H9 (cell line): ENCODE measurements at regions not wholly inside any gene's neighbourhood (a gene's known extent, or its start where the extent isn't known, plus 50 kb on each side); places are given as distances from the start of the nearest gene placed in this dataset.
A peak's percentile ranks its signal among the peaks of the same experiment; 100 is the strongest.

ENCODE experiments used
- DNase-seq: peaks from one replicate; pipeline ENCODE4 v3.0.0-alpha.2; 2017
- H2AFZ ChIP-seq: one replicate; pipeline ENCODE4 v1.6.1; 2013; ENCODE audit warnings: mild to moderate bottlenecking, low read length, control low read depth, moderate library complexity
- H2AK5ac ChIP-seq: 2 replicates; pipeline ENCODE4 v1.6.1; 2013; ENCODE audit warnings: low read length, control low read depth, mixed read lengths; ENCODE audit not compliant: insufficient read length
- H2BK120ac ChIP-seq: one replicate; pipeline ENCODE4 v1.6.1; 2013; ENCODE audit warnings: low read depth, mild to moderate bottlenecking, low read length, control low read depth, inconsistent platforms; ENCODE audit not compliant: poor library complexity, severe bottlenecking
- H2BK12ac ChIP-seq: 2 replicates; pipeline ENCODE4 v1.6.1; 2013; ENCODE audit warnings: low read length, control low read depth, mixed read lengths, low read depth; ENCODE audit not compliant: insufficient read length
- H2BK15ac ChIP-seq: 2 replicates; pipeline ENCODE4 v1.6.1; 2013; ENCODE audit warnings: low read depth, low read length, control low read depth
- H2BK20ac ChIP-seq: one replicate; pipeline ENCODE4 v1.6.1; 2013; ENCODE audit warnings: low read depth, mild to moderate bottlenecking, low read length, control low read depth, inconsistent platforms; ENCODE audit not compliant: poor library complexity, severe bottlenecking
- H2BK5ac ChIP-seq: 2 replicates; pipeline ENCODE4 v1.6.1; 2013; ENCODE audit warnings: low read length, control low read depth, mixed read lengths; ENCODE audit not compliant: insufficient read length
- H3K14ac ChIP-seq: 2 replicates; pipeline ENCODE4 v1.6.1; 2013; ENCODE audit warnings: low read length, control low read depth; ENCODE audit not compliant: insufficient read depth
- H3K18ac ChIP-seq: 2 replicates; pipeline ENCODE4 v1.6.1; 2013; ENCODE audit warnings: low read depth, mild to moderate bottlenecking, mixed read lengths, low read length, control low read depth; ENCODE audit not compliant: insufficient read length
- H3K23ac ChIP-seq: 2 replicates; pipeline ENCODE4 v1.6.1; 2013; ENCODE audit warnings: low read length, control low read depth, mixed read lengths, low read depth; ENCODE audit not compliant: insufficient read length
- H3K23me2 ChIP-seq: 2 replicates; pipeline ENCODE4 v1.6.1; 2013; ENCODE audit warnings: low read depth, mild to moderate bottlenecking, mixed read lengths, low read length, control low read depth; ENCODE audit not compliant: insufficient read length, poor library complexity, severe bottlenecking
- H3K27ac ChIP-seq: 2 replicates; pipeline ENCODE4 v1.5.1; 2013; ENCODE audit warnings: low read length, control low read depth, mixed read lengths, low read depth; ENCODE audit not compliant: insufficient read length
- H3K27me3 ChIP-seq: 2 replicates; pipeline ENCODE4 v1.6.1; 2013; ENCODE audit warnings: low read length, control low read depth, inconsistent platforms; ENCODE audit not compliant: insufficient read depth
- H3K4ac ChIP-seq: 2 replicates; pipeline ENCODE4 v1.6.1; 2013; ENCODE audit warnings: low read depth, mild to moderate bottlenecking, control low read depth, inconsistent platforms, low read length, moderate library complexity
- H3K4me1 ChIP-seq: 2 replicates; pipeline ENCODE4 v1.6.1; 2013; ENCODE audit warnings: low read length, control low read depth, inconsistent platforms; ENCODE audit not compliant: insufficient read depth
- H3K4me2 ChIP-seq: 2 replicates; pipeline ENCODE4 v1.6.1; 2013; ENCODE audit warnings: low read length, control low read depth, mixed read lengths; ENCODE audit not compliant: insufficient read length, insufficient read depth
- H3K56ac ChIP-seq: 2 replicates; pipeline ENCODE4 v1.6.1; 2013; ENCODE audit warnings: low read depth, mild to moderate bottlenecking, mixed read lengths, low read length, control low read depth; ENCODE audit not compliant: insufficient read length
- H3K79me1 ChIP-seq: 2 replicates; pipeline ENCODE4 v1.6.1; 2013; ENCODE audit warnings: low read depth, mild to moderate bottlenecking, moderate library complexity, low read length, control low read depth, inconsistent platforms; ENCODE audit not compliant: insufficient read depth, poor library complexity, severe bottlenecking
- H3K79me2 ChIP-seq: 2 replicates; pipeline ENCODE4 v1.6.1; 2013; ENCODE audit warnings: low read length, control low read depth, inconsistent platforms; ENCODE audit not compliant: insufficient read depth
- H3K9ac ChIP-seq: 2 replicates; pipeline ENCODE4 v1.6.1; 2013; ENCODE audit warnings: low read length, control low read depth, mixed read lengths; ENCODE audit not compliant: insufficient read length; ENCODE audit errors: extremely low read depth
- H3K9me3 ChIP-seq: one replicate; pipeline ENCODE4 v1.6.1; 2013; ENCODE audit warnings: low read depth, low read length, inconsistent platforms; ENCODE audit not compliant: control insufficient read depth
- H3T11ph ChIP-seq: one replicate; pipeline ENCODE4 v1.6.1; 2013; ENCODE audit warnings: mild to moderate bottlenecking, low read length, control low read depth, inconsistent platforms
- H4K20me1 ChIP-seq: one replicate; pipeline ENCODE4 v1.6.1; 2013; ENCODE audit not compliant: control insufficient read depth, insufficient read length, insufficient read depth
- H4K5ac ChIP-seq: 2 replicates; pipeline ENCODE4 v1.6.1; 2013; ENCODE audit warnings: low read depth, mild to moderate bottlenecking, mixed read lengths, low read length, control low read depth; ENCODE audit not compliant: insufficient read length
- H4K8ac ChIP-seq: replicated peaks from 2 replicates; pipeline ENCODE4 v1.6.1; 2013; ENCODE audit warnings: low read length, control low read depth, mixed read lengths, low read depth; ENCODE audit not compliant: insufficient read length
- H4K91ac ChIP-seq: 2 replicates; pipeline ENCODE4 v1.6.1; 2013; ENCODE audit warnings: low read depth, mild to moderate bottlenecking, moderate library complexity, mixed read lengths, low read length, control low read depth; ENCODE audit not compliant: insufficient read length
- H3K27ac Mint-ChIP-seq, 3 experiments: 2 replicates in 2 of 3; 3 replicates in 1 of 3; pipeline ENCODE4 v1.8.0; 2020 to 2021; ENCODE audit warnings: mixed read lengths in 3 of 3, mild to moderate bottlenecking in 1 of 3, moderate library complexity in 1 of 3
- H3K27me3 Mint-ChIP-seq: 2 replicates; pipeline ENCODE4 v1.8.0; 2021; ENCODE audit warnings: low read depth, mild to moderate bottlenecking, moderate library complexity, mixed read lengths
- H3K36me3 Mint-ChIP-seq, 3 experiments: 2 replicates in 2 of 3; 3 replicates in 1 of 3; pipeline ENCODE4 v1.8.0; 2020 to 2021; ENCODE audit warnings: low read depth in 3 of 3, mixed read lengths in 3 of 3; ENCODE audit not compliant: insufficient read depth in 1 of 3
- H3K4me1 Mint-ChIP-seq, 2 experiments: 2 replicates each; pipeline ENCODE4 v1.8.0; 2020; ENCODE audit warnings: mixed read lengths in 2 of 2
- H3K4me3 Mint-ChIP-seq, 2 experiments: 2 replicates in 1 of 2; 3 replicates in 1 of 2; pipeline ENCODE4 v1.8.0; 2020 to 2021; ENCODE audit warnings: mild to moderate bottlenecking in 2 of 2, mixed read lengths in 2 of 2, moderate library complexity in 1 of 2
- H3K9me3 Mint-ChIP-seq, 2 experiments: 2 replicates in 1 of 2; 3 replicates in 1 of 2; pipeline ENCODE4 v1.8.0; 2020; ENCODE audit warnings: mild to moderate bottlenecking in 2 of 2, mixed read lengths in 2 of 2, moderate library complexity in 1 of 2
- WGBS: extraction: QIAGEN DNeasy Blood & Tissue Kit; methylation state at CpG from one replicate; pipeline ENCODE4 v1.1.7; 2013; ENCODE audit warnings: missing lambda C conversion rate, low lambda C conversion rate, mixed read lengths; ENCODE audit not compliant: insufficient read length; ENCODE audit errors: extremely low coverage; 5-methylcytosine and 5-hydroxymethylcytosine counted together
- TF ChIP-seq, protein P1 (sequence below): fragments of 200-600 bp; sonication (generic); conservative IDR thresholded peaks from 3 replicates; pipeline ENCODE4 v1.8.0; 2021; ENCODE audit warnings: antibody characterized with exemption, mild to moderate bottlenecking

- Histone ChIP-seq H3K9me3 (no peaks in the 10 kb centered on the region), H4K8ac (no peak overlapping the region), H3K4ac (no peak overlapping the region), H3K4me2 (no peak overlapping the region), H3K23me2 (no peaks in the 10 kb centered on the region), H3K56ac (no peak overlapping the region), H3K23ac (no peak overlapping the region), H3K4me1 (no peaks in the 10 kb centered on the region), H4K91ac (no peak overlapping the region), H3K27me3 (no peaks in the 10 kb centered on the region), H2AK5ac (no peak overlapping the region), H3T11ph (no peak overlapping the region), H3K9ac (no peak overlapping the region), H3K27ac (no peak overlapping the region), H2BK120ac (no peak overlapping the region), H4K20me1 (no peaks in the 10 kb centered on the region), H2BK5ac (no peak overlapping the region), H2BK15ac (no peak overlapping the region), H2BK20ac (no peak overlapping the region), H2BK12ac (no peak overlapping the region), H4K5ac (no peak overlapping the region), H2AFZ (no peak overlapping the region), H3K14ac (no peak overlapping the region), H3K18ac (no peak overlapping the region), H3K79me2 (no peaks in the 10 kb centered on the region), H3K79me1 (no peaks in the 10 kb centered on the region)
- WGBS: no CpG with 5 or more reads among the region's 12 CpGs
- Mint-ChIP-seq H3K27ac (peak overlapping the region in 1 of 3 experiments; percentile 53; a peak in 2 of 7 replicates), H3K27me3 (peaks cover under 1% of the 10 kb centered on the region; the same call in 1 of the 2 replicates), H3K4me3 (no peak overlapping the region), H3K9me3 (peaks cover 7 to 8% of the 10 kb centered on the region in 2 experiments; a peak in 3 of 5 replicates), H3K4me1 (peaks cover 0 to 6% of the 10 kb centered on the region in 2 experiments; a peak in 1 of 4 replicates), H3K36me3 (peaks cover 2 to 6% (median 4%) of the 10 kb centered on the region in 3 experiments; a peak in 2 of 7 replicates)
- DNase-seq: no peak
- TF ChIP-seq, protein P1, sequence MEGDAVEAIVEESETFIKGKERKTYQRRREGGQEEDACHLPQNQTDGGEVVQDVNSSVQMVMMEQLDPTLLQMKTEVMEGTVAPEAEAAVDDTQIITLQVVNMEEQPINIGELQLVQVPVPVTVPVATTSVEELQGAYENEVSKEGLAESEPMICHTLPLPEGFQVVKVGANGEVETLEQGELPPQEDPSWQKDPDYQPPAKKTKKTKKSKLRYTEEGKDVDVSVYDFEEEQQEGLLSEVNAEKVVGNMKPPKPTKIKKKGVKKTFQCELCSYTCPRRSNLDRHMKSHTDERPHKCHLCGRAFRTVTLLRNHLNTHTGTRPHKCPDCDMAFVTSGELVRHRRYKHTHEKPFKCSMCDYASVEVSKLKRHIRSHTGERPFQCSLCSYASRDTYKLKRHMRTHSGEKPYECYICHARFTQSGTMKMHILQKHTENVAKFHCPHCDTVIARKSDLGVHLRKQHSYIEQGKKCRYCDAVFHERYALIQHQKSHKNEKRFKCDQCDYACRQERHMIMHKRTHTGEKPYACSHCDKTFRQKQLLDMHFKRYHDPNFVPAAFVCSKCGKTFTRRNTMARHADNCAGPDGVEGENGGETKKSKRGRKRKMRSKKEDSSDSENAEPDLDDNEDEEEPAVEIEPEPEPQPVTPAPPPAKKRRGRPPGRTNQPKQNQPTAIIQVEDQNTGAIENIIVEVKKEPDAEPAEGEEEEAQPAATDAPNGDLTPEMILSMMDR: no peak
These were observed 849.1 kb upstream of the SALL3 start for GRCh38 chr18:78130232-78131195.
